ENCODE measurements at regions not wholly inside any gene's neighbourhood (a gene's known extent, or its start where the extent isn't known, plus 50 kb on each side); places are given as distances from the start of the nearest gene placed in this dataset.

DNA sequence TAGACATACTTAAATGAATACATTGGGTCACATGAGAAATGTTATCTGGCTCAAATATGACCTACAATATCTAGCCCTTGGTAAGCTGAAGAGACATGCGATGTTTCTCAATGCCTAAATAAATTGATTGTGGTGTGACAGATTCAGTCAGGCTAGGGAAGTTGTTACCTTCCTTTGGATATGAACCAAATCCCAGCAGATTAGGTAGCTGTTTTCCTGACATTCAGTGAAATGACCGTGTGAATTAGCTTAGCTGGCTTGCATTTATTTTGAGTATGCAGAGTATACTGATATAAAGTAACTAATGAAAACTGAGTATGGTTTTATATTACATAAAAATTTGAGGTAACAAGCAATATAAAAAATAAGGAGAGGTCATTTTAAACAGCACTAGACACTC lies 288.2 kb downstream of the GJA1 start:
- H2BK20ac ChIP-seq (ENCODE audit: low read depth, low read length, poor library complexity, severe bottlenecking) = no peak overlapping the region

More for the DNA sequence above, 288.2 kb downstream of the GJA1 start:
- WGBS (ENCODE audit: extremely low coverage, insufficient read length, low lambda C conversion rate) = no CpG with 5 or more reads among the region's 2 CpGs
- Mint-ChIP-seq H3K27me3 (ENCODE audit: low read depth) (no peaks in the 10 kb centered on the region), H3K4me3 (no peak overlapping the region), H3K36me3 (ENCODE audit: insufficient read depth in 1 of 3, low read depth in 3 of 3) (peaks cover 1 to 12% (median 11%) of the 10 kb centered on the region in 3 experiments; a peak in 5 of 7 replicates), H3K27ac (no peak overlapping the region), H3K4me1 (no peaks in the 10 kb centered on the region), H3K9me3 (peaks cover 12 to 15% of the 10 kb centered on the region in 2 experiments)
- no peak overlapping the region for H4K91ac ChIP-seq (ENCODE audit: insufficient read length, low read depth, low read length)
- no peak overlapping the region for H3K4ac ChIP-seq (ENCODE audit: low read depth, low read length)
- TF ChIP-seq, protein P1, sequence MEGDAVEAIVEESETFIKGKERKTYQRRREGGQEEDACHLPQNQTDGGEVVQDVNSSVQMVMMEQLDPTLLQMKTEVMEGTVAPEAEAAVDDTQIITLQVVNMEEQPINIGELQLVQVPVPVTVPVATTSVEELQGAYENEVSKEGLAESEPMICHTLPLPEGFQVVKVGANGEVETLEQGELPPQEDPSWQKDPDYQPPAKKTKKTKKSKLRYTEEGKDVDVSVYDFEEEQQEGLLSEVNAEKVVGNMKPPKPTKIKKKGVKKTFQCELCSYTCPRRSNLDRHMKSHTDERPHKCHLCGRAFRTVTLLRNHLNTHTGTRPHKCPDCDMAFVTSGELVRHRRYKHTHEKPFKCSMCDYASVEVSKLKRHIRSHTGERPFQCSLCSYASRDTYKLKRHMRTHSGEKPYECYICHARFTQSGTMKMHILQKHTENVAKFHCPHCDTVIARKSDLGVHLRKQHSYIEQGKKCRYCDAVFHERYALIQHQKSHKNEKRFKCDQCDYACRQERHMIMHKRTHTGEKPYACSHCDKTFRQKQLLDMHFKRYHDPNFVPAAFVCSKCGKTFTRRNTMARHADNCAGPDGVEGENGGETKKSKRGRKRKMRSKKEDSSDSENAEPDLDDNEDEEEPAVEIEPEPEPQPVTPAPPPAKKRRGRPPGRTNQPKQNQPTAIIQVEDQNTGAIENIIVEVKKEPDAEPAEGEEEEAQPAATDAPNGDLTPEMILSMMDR (conservative IDR thresholded peaks at IDR 0.05) = no peak
- H3K9me3 ChIP-seq (ENCODE audit: control insufficient read depth, low read depth, low read length) = no peaks in the 10 kb centered on the region
- H3K23me2 ChIP-seq (ENCODE audit: insufficient read length, low read depth, low read length, poor library complexity, severe bottlenecking) = no peaks in the 10 kb centered on the region
- H3K27me3 ChIP-seq (ENCODE audit: insufficient read depth, low read length) = no peaks in the 10 kb centered on the region
- H3K79me1 ChIP-seq (ENCODE audit: insufficient read depth, low read depth, low read length, poor library complexity, severe bottlenecking) = no peaks in the 10 kb centered on the region
- H3K79me2 ChIP-seq (ENCODE audit: insufficient read depth, low read length) = no peaks in the 10 kb centered on the region
- H2BK15ac ChIP-seq (ENCODE audit: low read depth, low read length) = no peak overlapping the region
- no peak overlapping the region for H2BK5ac ChIP-seq (ENCODE audit: insufficient read length, low read length)
- no peak for DNase-seq
- no peaks in the 10 kb centered on the region for H3K4me1 ChIP-seq (ENCODE audit: insufficient read depth, low read length)
- no peak overlapping the region for H4K8ac ChIP-seq (replicated peaks; ENCODE audit: insufficient read length, low read depth, low read length)
- H3K18ac ChIP-seq (ENCODE audit: insufficient read length, low read depth, low read length) = no peak overlapping the region
- H3K14ac ChIP-seq (ENCODE audit: insufficient read depth, low read length) = no peak overlapping the region
- H3K4me2 ChIP-seq (ENCODE audit: insufficient read depth, insufficient read length, low read length) = no peak overlapping the region
- no peak overlapping the region for H3K9ac ChIP-seq (ENCODE audit: extremely low read depth, insufficient read length, low read length)
- H2BK12ac ChIP-seq (ENCODE audit: insufficient read length, low read depth, low read length) = no peak overlapping the region
- H3T11ph ChIP-seq (ENCODE audit: low read length) = no peak overlapping the region
- H2BK120ac ChIP-seq (ENCODE audit: low read depth, low read length, poor library complexity, severe bottlenecking) = no peak overlapping the region
- H2AFZ ChIP-seq (ENCODE audit: low read length) = no peak overlapping the region
- no peaks in the 10 kb centered on the region for H4K20me1 ChIP-seq (ENCODE audit: control insufficient read depth, insufficient read depth, insufficient read length)
- no peak overlapping the region for H2AK5ac ChIP-seq (ENCODE audit: insufficient read length, low read length)
- H3K27ac ChIP-seq (ENCODE audit: insufficient read length, low read depth, low read length) = no peak overlapping the region
- H3K56ac ChIP-seq (ENCODE audit: insufficient read length, low read depth, low read length) = no peak overlapping the region
- H4K5ac ChIP-seq (ENCODE audit: insufficient read length, low read depth, low read length) = no peak overlapping the region
- no peak overlapping the region for H3K23ac ChIP-seq (ENCODE audit: insufficient read length, low read depth, low read length)

Measured in H9 (cell line).